Left ventricle myocardium superior (tissue), 1 donor: ENCODE measurements at regions not wholly inside any gene's neighbourhood (a gene's known extent, or its start where the extent isn't known, plus 50 kb on each side); places are given as distances from the start of the nearest gene placed in this dataset.
"Not testable (repeated sequence)": the region's sequence is repeated elsewhere in the genome, so short reads cannot be mapped to it uniquely, and the experiment has no call there.

ENCODE experiments used
- ATAC-seq: fragments of 200-7000 bp; cut with Tn5 transposase; one replicate; pipeline ENCODE4 v1.9.1; 2020; ENCODE audit warnings: mild to moderate bottlenecking, moderate library complexity
- DNase-seq: peaks from one replicate; pipeline ENCODE4 v3.0.0-alpha.2; 2020
- intact Hi-C: fragments of 100-400 bp; cut with micrococcal nuclease; formaldehyde crosslinking; loops from one replicate; pipeline ENCODE4 v1.11.0; 2022
- donor health status: DM: no; HTN: yes; CAD: no; lungs with severe emphysema.

DNA sequence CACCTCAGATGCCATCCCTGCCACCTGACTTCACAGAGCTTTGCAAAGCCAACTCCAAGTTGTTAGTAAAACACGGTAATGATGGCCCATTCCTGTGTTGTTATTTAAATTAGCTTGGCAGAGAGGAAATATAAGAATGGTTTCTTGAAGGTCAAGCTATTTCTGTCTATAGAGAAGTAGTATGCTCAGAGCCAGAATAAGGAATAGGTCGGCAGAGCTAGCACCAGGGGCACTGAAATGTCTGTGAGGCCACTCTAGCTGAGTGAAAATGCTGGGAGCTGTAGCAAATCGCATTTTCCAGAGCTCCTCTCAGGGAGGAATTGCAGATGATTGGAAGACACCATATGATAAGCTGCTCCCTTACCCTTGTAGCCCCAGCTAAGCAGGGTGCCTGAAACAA lies 615.4 kb upstream of the NR3C2 start:
- no peak for ATAC-seq
- DNase-seq: no peak
- intact Hi-C loops: no loop called here

DNA sequence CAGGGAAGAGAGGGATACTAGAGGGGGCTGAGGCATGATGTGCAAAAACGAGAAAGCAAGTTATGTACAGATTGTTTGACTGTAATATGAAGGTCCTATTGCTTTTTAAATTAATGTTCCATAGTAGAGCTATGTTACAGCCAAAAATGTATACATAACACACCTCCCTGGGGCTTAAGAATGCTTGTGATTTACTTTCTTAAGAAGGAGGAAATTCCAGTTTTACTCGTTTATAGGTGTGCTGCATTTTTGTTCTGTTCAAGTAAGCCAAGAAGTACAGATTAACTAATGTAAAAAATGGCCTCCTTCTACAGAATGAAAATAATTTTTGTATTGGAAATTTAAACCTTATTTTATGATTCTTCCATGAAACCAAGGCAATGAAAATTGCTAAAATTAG lies 614.4 kb upstream of the NR3C2 start:
- no peak for ATAC-seq
- intact Hi-C loops: no loop called here
- DNase-seq: no peak

DNA sequence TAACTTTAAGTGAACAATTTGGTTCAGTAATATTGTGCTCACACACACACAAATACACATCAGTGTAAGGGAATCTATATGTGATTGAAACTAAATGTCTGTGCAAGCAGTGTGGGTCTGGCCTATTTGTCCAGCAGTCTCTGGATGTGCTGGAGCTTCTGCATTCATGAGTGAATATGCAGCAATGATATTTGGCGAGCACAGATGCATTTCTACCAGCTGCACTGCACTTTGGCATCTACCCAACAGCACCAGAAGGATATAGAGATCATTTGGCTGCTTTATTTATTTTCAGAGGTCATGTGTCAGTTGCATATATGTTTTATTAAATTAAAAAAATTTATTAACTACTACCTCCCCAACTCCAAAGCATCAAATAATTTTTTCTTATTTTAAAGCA lies 613.4 kb upstream of the NR3C2 start:
- intact Hi-C loops: no loop called here

DNA sequence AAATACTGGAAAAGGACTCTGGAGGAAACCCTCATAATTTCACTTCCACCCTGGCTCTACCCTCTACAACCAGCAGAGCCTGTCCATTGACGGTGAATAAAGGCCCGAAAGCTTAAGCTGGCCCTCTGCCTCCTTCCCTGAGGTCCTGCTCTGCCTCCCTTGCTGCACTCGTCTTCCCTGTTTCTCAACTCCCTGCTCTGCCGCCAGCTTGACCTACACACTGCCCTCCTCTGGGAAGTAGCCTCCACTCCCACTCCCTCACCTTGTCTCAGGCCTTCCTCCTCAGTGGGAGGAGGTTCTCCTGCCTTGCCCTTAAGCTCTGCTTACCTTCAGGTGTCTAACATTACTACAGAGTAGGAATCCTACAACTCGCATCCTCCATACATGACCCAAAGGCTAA lies 608.6 kb upstream of the NR3C2 start:
- no peak for ATAC-seq

More for the DNA sequence above, 613.4 kb upstream of the NR3C2 start:
- ATAC-seq (no peak), DNase-seq (no peak)

DNA sequence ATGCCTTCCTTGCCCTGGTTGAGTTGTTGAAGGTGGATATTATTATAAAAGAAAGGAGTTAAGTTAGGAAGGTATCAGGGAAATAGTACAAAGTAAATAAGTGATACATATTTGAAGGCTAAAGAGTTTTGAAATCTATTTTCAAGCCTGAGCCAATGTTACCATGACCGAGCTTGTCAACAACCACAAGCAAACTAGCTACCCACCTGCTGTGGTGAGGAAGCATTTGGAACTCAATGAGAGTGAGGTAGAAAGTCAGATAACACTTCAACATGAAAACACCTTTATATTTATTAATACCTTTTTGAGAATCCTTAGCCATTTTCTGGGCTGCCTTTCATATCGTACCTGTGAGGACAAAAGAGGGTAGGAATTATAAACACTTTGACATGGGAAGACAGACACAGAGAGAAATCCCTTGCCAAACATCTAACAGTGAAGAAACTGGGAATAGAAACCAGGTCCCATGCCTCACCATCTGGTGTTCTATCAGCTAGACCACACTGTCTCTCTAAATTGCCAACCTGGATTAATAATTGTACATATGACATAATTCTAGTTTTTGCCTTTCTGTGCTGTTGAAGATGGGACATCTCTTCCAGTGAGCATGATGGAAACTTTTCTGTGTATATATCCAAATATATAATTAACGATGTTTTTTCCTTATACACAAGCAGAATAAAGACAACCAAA lies 606.4 kb upstream of the NR3C2 start:
- ATAC-seq (no peak), DNase-seq (no peak)
- intact Hi-C loops: no loop called here

More for the DNA sequence above, 608.6 kb upstream of the NR3C2 start:
- no peak for DNase-seq
- intact Hi-C loops: no loop called here

DNA sequence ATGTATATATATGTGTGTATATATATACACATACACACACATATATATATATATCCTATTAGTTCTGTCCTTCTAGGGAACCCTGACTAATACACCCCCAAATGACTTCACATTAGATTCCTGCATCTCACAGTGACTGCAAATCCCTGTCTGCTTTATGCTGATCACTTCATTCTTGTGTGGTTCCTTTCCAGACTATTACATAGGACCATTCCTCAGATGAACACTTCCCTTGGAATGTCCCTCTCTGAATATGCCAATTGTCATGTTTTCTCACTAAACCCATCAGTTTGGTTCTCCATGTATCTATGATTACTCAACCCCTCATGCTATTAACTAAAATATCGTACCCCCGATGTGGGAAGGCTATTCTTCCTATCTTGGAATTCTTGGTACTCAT lies 605.2 kb upstream of the NR3C2 start:
- no peak for DNase-seq
- ATAC-seq: no peak
- intact Hi-C loops: no loop called here

DNA sequence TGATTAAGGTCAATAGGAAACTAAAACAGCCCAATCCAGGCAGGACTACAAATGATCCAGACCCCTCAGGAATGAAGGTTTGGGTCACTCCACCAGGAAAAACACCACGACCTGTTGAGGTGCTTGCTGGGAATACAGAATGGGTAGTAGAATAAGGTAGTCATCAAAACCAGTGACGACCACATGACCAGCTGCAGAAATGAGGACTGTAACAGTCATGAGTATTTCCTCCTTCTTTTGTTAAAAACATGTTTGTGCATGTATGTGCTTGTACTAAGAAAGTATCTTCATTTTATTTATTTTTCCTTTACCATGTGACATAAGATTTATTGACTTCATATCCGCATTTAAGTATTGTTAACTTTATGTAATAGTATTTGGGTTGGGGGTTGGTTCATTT lies 603.5 kb upstream of the NR3C2 start:
- no peak for DNase-seq
- intact Hi-C loops: no loop called here

DNA sequence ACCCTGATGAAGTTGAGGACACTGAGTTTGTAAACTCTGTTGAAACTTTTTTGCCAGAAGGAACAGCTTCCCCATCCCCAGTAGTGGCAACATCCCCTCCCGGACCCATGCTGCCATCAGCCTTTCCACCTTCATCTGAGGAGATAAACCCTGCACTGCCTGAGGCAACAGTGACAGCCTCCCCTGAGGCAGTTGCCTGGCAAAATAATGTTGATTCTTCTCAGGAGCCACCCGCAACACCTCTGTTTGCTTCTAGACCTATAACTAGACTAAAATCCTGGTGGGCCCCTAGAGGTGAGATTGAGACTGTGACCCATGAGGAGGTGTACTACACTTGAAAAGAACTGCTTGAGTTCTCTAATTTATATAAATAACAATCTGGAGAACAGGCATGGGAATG lies 597.6 kb upstream of the NR3C2 start:
- intact Hi-C loops, ATAC-seq: not testable (repeated sequence)

More for the DNA sequence above, 603.5 kb upstream of the NR3C2 start:
- ATAC-seq: no peak

DNA sequence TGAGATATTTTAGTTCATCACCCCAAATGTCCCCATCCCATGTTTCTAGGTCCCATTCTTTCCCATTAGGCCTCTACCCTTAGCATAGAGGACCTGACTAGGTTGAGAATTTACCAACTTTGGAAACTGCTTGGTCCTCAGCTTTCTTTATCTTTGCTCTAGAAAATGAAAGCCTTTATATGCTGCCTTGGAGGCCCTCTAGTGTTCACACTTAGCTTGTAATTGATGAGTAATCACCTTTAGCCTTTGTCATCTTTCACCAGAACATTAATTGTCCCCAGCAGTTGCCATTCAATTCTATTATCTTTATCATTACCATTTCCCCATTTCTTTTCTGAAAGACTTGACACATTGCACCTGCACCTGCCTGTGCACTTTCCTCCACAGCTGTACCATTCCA lies 589.2 kb upstream of the NR3C2 start:
- peak; percentile 19 for ATAC-seq
- intact Hi-C loops: no loop called here
- no peak for DNase-seq

More for the DNA sequence above, 597.6 kb upstream of the NR3C2 start:
- DNase-seq: not testable (repeated sequence)

DNA sequence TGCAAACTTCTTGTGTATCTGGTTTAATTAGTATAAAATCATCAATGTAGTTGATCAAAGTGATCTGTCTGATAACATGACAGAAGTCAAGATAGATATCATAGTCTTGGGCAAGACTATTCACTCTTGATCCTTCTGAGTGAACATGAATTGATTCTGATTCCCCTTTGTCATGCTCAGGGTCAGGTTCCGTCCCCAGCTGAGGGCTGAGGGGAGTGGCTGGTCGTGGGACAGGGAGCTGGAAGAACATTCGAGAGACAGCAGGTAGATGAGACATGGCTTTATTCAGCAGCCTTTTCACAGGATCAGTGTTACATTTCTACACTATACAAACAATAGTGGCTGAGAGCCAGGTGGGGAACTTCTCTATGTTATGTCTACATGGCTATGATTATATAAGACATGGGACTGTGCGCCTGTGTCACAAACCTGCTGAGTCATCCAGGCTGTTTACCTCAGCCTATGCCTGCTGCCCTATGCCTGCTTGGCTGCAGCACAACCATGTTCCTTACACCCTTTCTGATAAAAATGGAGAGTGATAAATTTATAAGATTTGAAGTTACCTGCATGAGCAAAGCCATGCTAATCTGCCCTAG lies 586.9 kb upstream of the NR3C2 start:
- intact Hi-C loops: no loop called here
- no peak for ATAC-seq
- no peak for DNase-seq

DNA sequence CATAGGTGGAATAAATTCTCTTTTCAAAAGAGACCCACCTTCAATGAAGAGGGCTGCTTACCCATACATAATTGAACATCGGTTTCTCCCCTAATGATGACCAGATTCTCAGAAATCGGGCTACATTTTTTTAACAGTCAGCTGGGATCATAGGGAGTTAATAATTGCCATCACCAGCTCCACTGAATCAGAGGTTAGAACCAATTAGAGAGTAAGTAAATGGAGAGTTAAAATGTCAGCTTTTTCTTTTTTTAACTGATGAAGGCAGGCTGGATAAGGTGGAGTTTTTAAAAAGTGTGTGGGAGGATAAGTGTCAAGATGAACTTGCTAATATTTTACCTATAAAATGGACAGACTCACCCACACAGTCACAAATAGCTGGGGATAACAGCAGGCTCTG lies 584.5 kb upstream of the NR3C2 start:
- no peak for DNase-seq
- ATAC-seq: no peak
- intact Hi-C loops: no loop called here

DNA sequence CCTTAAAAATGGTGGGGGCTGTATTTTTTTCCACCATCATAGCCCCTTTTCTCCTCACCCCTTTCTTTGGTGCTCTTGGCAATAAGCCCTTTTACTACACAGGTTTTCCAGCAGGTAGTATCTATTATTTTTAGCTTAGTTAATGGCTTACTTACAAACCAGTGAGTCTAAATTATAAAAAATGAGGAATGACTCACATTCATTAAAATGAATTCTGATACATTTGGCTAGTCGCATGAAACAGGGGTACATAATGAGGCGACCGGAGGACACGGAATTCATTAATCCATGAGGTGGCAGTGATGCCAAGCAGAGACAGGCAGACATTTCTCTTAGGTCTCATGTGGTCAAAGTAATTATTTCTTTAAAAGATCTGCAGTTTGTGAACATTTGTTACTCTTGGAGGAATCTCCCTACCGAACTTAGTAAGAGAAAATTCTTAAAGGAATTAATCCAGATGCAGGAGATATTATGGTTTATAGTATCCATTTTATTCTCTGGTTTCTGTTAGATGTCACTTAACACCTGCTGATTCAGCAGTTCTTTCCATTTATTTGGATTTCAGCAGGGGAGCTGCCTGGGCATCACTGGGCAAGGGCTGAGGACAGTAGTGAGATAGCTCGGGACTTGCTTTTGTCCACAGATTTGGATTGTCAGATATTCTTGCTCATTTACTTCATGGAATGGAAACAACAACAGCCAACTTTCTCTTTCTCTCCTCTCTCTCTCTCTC lies 575.0 kb upstream of the NR3C2 start:
- DNase-seq (no peak), ATAC-seq (no peak)
- intact Hi-C loops: no loop called here

DNA sequence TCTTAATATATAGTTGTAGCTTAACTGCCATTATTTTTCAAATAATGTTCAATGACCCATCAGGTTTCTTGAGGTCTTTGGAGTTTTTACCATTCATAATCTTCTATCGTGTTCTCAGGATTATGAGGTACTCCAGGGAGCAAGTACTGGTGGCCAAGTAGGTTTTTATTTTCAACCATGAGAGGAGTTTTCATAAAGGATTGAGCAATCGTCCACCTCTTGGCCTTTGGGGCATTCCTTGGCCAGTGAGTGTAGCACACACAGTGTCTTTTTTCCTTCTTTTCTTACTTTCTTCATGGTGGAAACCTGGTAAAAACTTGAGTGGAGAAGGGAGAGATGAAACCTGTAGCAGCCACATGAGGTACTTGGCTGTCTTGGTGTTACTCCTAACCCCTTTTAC lies 567.0 kb upstream of the NR3C2 start:
- no peak for DNase-seq
- no peak for ATAC-seq
- intact Hi-C loops: no loop called here

DNA sequence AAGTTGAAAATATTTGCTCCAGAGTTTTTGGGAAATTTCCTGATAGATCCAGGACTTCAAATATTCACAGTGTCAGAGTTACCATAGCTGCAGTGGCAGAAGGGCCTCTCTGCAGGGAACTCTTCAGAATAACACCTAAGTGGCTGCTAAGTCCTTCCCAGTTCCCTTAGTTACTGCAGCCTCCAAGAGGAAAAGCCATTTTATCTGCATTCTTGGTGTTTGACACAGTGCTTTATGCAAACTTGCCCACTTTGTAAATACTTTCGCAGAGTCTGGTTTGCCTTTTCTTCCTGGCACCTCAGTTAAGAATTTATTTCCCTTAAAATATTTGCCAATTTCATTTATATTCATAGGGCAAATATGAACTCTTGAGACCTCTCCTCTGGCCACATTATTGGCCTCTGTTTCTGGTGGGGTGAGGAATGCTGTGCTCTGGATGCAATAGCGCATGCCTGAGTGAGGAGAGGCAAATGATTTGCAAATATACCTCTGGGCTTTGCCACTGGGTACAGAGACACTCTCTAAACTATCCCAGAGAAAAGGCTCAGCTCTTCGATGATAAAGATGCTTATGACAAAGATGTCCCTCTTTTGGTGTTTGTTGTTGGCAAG lies 566.3 kb upstream of the NR3C2 start:
- ATAC-seq: no peak
- intact Hi-C loops: no loop called here

DNA sequence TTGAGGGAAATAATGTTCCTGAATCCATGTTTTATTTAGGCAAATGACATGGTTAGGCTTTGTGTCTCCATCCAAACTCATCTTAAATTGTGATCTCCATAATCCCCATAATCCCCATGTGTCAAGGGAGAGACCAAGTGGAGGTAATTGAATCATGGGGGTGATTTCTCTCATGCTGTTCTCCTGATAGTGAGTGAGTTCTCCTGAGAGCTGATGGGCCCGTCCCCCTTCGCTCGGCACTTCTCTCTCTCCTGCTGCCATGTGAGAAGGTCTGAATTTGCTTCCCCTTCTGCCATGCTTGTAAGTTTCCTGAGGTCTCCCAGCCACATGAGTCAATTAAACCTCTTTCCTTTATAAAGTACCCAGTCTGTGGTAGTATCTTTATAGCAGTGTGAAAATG lies 563.0 kb upstream of the NR3C2 start:
- ATAC-seq: no peak

More for the DNA sequence above, 566.3 kb upstream of the NR3C2 start:
- DNase-seq: no peak

DNA sequence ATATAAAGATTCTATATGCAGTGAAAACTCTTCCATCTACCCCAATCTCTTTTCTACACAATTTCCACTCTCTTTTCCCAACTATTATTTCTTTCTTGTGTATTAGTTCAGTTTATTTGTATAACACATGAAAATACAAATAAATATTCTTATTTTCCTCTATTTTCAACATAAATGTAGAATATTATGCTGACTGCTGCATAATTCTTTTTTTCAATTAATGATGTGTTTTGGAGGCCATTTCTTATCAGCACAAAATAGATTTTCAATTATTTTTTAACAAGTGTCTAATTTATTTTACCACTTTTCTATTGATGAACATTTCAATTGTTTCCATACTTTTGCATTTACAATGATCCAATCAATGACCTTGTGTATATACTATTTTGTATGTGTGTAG lies 557.7 kb upstream of the NR3C2 start:
- intact Hi-C loops: no loop called here

More for the DNA sequence above, 563.0 kb upstream of the NR3C2 start:
- intact Hi-C loops: no loop called here
- DNase-seq: no peak

DNA sequence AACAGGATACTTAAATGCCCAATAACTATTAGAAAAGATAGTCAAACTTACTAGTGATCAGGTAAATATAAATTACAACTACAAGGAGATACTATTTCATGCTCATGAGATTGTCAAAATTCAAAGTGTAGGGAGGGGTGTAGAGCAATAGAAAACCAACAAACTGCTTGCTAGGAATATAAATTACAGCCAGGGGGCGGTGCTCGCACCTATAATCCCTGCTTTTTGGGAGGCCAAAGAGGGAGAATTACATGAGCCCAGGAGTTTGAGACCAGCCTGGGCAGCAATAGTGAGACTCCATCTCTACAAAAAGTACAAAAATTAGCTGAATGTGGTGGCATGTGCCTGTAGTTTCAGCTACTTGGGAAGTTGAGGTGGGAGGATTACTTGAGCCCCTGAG lies 556.5 kb upstream of the NR3C2 start:
- intact Hi-C loops: no loop called here
- no peak for DNase-seq

More for the DNA sequence above, 557.7 kb upstream of the NR3C2 start:
- no peak for ATAC-seq
- DNase-seq: no peak

DNA sequence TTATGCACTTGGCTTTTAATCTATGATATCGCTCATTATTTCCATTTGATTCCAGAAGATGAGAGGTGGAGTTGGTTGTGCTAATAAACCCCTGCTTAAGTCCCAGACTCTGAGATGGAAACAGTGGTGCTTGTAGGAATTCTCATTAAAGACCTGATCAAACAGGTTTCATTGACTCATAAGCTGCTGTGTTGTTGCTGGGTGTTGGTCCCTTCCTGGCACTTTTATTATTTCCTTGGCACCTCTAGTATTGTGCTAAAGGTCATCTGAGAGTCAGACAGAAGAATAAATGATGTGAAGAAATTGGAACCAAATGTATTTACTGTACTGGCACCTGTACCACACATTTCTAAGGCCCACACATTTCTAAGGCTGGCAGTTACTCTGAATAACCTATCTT lies 544.7 kb upstream of the NR3C2 start:
- no peak for DNase-seq
- intact Hi-C loops: no loop called here
- ATAC-seq: no peak

More for the DNA sequence above, 556.5 kb upstream of the NR3C2 start:
- no peak for ATAC-seq

DNA sequence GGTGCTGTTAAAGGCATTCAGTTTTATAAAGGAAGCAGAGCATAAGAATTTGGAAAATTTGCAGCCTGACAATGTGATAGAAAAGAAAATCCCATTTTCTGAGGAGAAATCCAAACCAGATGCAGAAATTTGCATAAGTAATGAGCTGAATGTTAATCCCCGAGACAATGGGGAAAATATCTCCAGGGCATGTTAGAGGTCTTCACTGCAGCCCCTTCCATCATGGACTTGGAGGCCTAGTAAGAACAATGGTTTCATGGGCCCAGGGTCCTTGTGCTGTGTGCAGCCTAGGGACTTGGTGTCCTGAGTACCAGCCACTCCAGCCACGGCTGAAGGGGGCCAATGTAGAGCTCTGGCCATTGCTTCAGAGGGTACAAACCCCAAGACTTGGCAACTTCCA lies 542.7 kb upstream of the NR3C2 start:
- DNase-seq (no peak), ATAC-seq (no peak)
- intact Hi-C loops: no loop called here

DNA sequence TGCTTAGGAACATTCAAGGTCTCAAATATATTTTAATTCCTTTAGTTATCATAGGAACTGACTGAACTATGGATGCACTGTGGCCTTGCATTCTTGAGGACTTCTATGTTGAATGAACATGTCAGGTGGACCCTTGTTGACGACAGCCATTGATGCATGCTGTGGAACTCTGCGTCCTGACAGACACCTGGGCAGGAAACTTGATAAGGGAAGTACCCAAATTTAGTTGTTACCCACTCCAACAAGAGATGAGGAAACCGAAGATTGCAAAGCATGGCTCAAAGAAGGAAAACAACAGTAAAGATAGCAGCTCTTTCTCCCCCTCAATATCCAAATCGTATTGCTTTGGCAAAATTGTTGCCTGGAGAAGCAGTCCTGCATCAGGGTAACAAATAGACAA lies 540.0 kb upstream of the NR3C2 start:
- ATAC-seq (no peak), DNase-seq (no peak)
- intact Hi-C loops: no loop called here
